ENCODE measurements at regions not wholly inside any gene's neighbourhood (a gene's known extent, or its start where the extent isn't known, plus 50 kb on each side); places are given as distances from the start of the nearest gene placed in this dataset.
"Not testable (repeated sequence)": the region's sequence is repeated elsewhere in the genome, so short reads cannot be mapped to it uniquely, and the experiment has no call there.

- H3K27me3 Mint-ChIP-seq (ENCODE audit: low read depth); DNase-seq (ENCODE audit: low spot score in 2 of 2, unreplicated experiment in 2 of 2); H3K4me3 Mint-ChIP-seq; H3K9me3 Mint-ChIP-seq; H3K36me3 Mint-ChIP-seq: not testable (repeated sequence)
- H3K27ac Mint-ChIP-seq = peak overlapping the region; percentile 72
- peaks cover 17% of the 10 kb centered on the region for H3K4me1 Mint-ChIP-seq
These were observed 51.7 kb downstream of the PPIAL4C start for GRCh38 chr1:149635290-149635899.

- Mint-ChIP-seq H3K4me1 (peaks cover 19% of the 10 kb centered on the region), H3K27ac (peak overlapping the region; percentile 100), H3K4me3 (peak overlapping the region; percentile 92)
- DNase-seq (ENCODE audit: low spot score in 2 of 2, unreplicated experiment in 2 of 2) = peak; percentile 58 to 77
- H3K27me3 Mint-ChIP-seq (ENCODE audit: low read depth); H3K36me3 Mint-ChIP-seq; H3K9me3 Mint-ChIP-seq: not testable (repeated sequence)
These were observed 52.9 kb downstream of the PPIAL4C start for GRCh38 chr1:149636286-149637122.

GRCh38 chr1:149638481-149638880, 54.8 kb downstream of the PPIAL4C start:
- not testable (repeated sequence) for DNase-seq (ENCODE audit: low spot score in 2 of 2, unreplicated experiment in 2 of 2); H3K27me3 Mint-ChIP-seq (ENCODE audit: low read depth); H3K9me3 Mint-ChIP-seq; H3K36me3 Mint-ChIP-seq; H3K4me3 Mint-ChIP-seq
- Mint-ChIP-seq H3K27ac (peak overlapping the region; percentile 43), H3K4me1 (peaks cover 19% of the 10 kb centered on the region)

GRCh38 chr1:149638901-149639658, 55.4 kb downstream of the PPIAL4C start:
- peaks cover 14% of the 10 kb centered on the region for H3K4me1 Mint-ChIP-seq
- H3K27ac Mint-ChIP-seq; DNase-seq (ENCODE audit: low spot score in 2 of 2, unreplicated experiment in 2 of 2); H3K9me3 Mint-ChIP-seq; H3K36me3 Mint-ChIP-seq; H3K27me3 Mint-ChIP-seq (ENCODE audit: low read depth); H3K4me3 Mint-ChIP-seq: not testable (repeated sequence)

GRCh38 chr1:149641179-149641578, 57.5 kb downstream of the PPIAL4C start:
- not testable (repeated sequence) for H3K36me3 Mint-ChIP-seq; H3K27me3 Mint-ChIP-seq (ENCODE audit: low read depth); H3K9me3 Mint-ChIP-seq; DNase-seq (ENCODE audit: low spot score in 2 of 2, unreplicated experiment in 2 of 2); H3K4me3 Mint-ChIP-seq
- Mint-ChIP-seq H3K4me1 (peaks cover 17% of the 10 kb centered on the region), H3K27ac (peak overlapping the region; percentile 83)

- not testable (repeated sequence) for DNase-seq (ENCODE audit: low spot score in 2 of 2, unreplicated experiment in 2 of 2); H3K4me3 Mint-ChIP-seq; H3K9me3 Mint-ChIP-seq; H3K4me1 Mint-ChIP-seq; H3K27me3 Mint-ChIP-seq (ENCODE audit: low read depth); H3K36me3 Mint-ChIP-seq
- peak overlapping the region; percentile 72 for H3K27ac Mint-ChIP-seq
These were observed 61.2 kb downstream of the PPIAL4C start for GRCh38 chr1:149644818-149645217.

GRCh38 chr1:149646360-149647017, 62.8 kb downstream of the PPIAL4C start:
- H3K36me3 Mint-ChIP-seq; H3K27me3 Mint-ChIP-seq (ENCODE audit: low read depth); H3K4me1 Mint-ChIP-seq; H3K9me3 Mint-ChIP-seq; DNase-seq (ENCODE audit: low spot score in 2 of 2, unreplicated experiment in 2 of 2): not testable (repeated sequence)
- Mint-ChIP-seq H3K27ac (peak overlapping the region; percentile 67), H3K4me3 (peak overlapping the region; percentile 77)

- peak overlapping the region; percentile 77 for H3K4me3 Mint-ChIP-seq
- H3K27ac Mint-ChIP-seq; H3K9me3 Mint-ChIP-seq; H3K36me3 Mint-ChIP-seq; H3K4me1 Mint-ChIP-seq; H3K27me3 Mint-ChIP-seq (ENCODE audit: low read depth): not testable (repeated sequence)
- peak in 1 of 2 experiments; percentile 39 for DNase-seq (ENCODE audit: low spot score in 2 of 2, unreplicated experiment in 2 of 2)
These were observed 63.3 kb downstream of the PPIAL4C start for GRCh38 chr1:149647018-149647373.

GRCh38 chr1:149657750-149658149, 74.1 kb downstream of the PPIAL4C start:
- H3K9me3 Mint-ChIP-seq; H3K27me3 Mint-ChIP-seq (ENCODE audit: low read depth); H3K4me1 Mint-ChIP-seq; DNase-seq (ENCODE audit: low spot score in 2 of 2, unreplicated experiment in 2 of 2); H3K4me3 Mint-ChIP-seq; H3K27ac Mint-ChIP-seq; H3K36me3 Mint-ChIP-seq: not testable (repeated sequence)

GRCh38 chr1:149658175-149658574, 74.5 kb downstream of the PPIAL4C start:
- not testable (repeated sequence) for H3K36me3 Mint-ChIP-seq; H3K4me3 Mint-ChIP-seq; H3K4me1 Mint-ChIP-seq; DNase-seq (ENCODE audit: low spot score in 2 of 2, unreplicated experiment in 2 of 2); H3K9me3 Mint-ChIP-seq; H3K27ac Mint-ChIP-seq; H3K27me3 Mint-ChIP-seq (ENCODE audit: low read depth)

- not testable (repeated sequence) for H3K27ac Mint-ChIP-seq; H3K4me1 Mint-ChIP-seq; H3K36me3 Mint-ChIP-seq; H3K27me3 Mint-ChIP-seq (ENCODE audit: low read depth); H3K9me3 Mint-ChIP-seq; H3K4me3 Mint-ChIP-seq; DNase-seq (ENCODE audit: low spot score in 2 of 2, unreplicated experiment in 2 of 2)
These were observed 81.0 kb downstream of the PPIAL4C start for GRCh38 chr1:149664624-149665023.

- not testable (repeated sequence) for H3K36me3 Mint-ChIP-seq; H3K4me3 Mint-ChIP-seq; DNase-seq (ENCODE audit: low spot score in 2 of 2, unreplicated experiment in 2 of 2); H3K9me3 Mint-ChIP-seq; H3K27ac Mint-ChIP-seq; H3K4me1 Mint-ChIP-seq; H3K27me3 Mint-ChIP-seq (ENCODE audit: low read depth)
These were observed 81.4 kb downstream of the PPIAL4C start for GRCh38 chr1:149665033-149665432.

GRCh38 chr1:149665528-149665927, 81.9 kb downstream of the PPIAL4C start:
- not testable (repeated sequence) for H3K36me3 Mint-ChIP-seq, H3K4me1 Mint-ChIP-seq

More at GRCh38 chr1:149665528-149665927, 81.9 kb downstream of the PPIAL4C start:
- not testable (repeated sequence) for H3K27me3 Mint-ChIP-seq (ENCODE audit: low read depth); H3K9me3 Mint-ChIP-seq; H3K27ac Mint-ChIP-seq; H3K4me3 Mint-ChIP-seq; DNase-seq (ENCODE audit: low spot score in 2 of 2, unreplicated experiment in 2 of 2)
